ENCODE measurements at regions not wholly inside any gene's neighbourhood (a gene's known extent, or its start where the extent isn't known, plus 50 kb on each side); places are given as distances from the start of the nearest gene placed in this dataset.

- Histone ChIP-seq H3K27me3 (no peaks in the 10 kb centered on the region), H3K4me1 (no peaks in the 10 kb centered on the region), H3K4me3 (no peak overlapping the region), H3K9me3 (no peaks in the 10 kb centered on the region), H3K36me3 (no peaks in the 10 kb centered on the region), H3K27ac (no peak overlapping the region)
- intact Hi-C loops (cut with DNase I): no loop called here
- no peak for TF ChIP-seq CTCF (IDR thresholded peaks at IDR 0.05)
- ATAC-seq (no peak), DNase-seq (no peak)
Measured at GRCh38 chr4:157722146-157722545, 450.7 kb downstream of the GASK1B start.

- no peak for TF ChIP-seq CTCF (IDR thresholded peaks at IDR 0.05)
- ATAC-seq (no peak), DNase-seq (no peak)
- Histone ChIP-seq H3K4me3 (no peak overlapping the region), H3K27ac (no peak overlapping the region), H3K4me1 (no peaks in the 10 kb centered on the region), H3K36me3 (no peaks in the 10 kb centered on the region), H3K27me3 (no peaks in the 10 kb centered on the region), H3K9me3 (no peaks in the 10 kb centered on the region)
- intact Hi-C loops (cut with DNase I): no loop called here
- 30 to 36% methylated on average over 4 of the region's 4 CpGs for WGBS, 2 donors
Measured at GRCh38 chr4:157713342-157713741, 459.5 kb downstream of the GASK1B start.

- H3K27ac ChIP-seq: no peak overlapping the region
Measured at GRCh38 chr4:157706155-157706554, 466.7 kb downstream of the GASK1B start.

GRCh38 chr4:157702831-157703230, 470.0 kb downstream of the GASK1B start:
- DNase-seq (no peak), ATAC-seq (no peak)
- no peak overlapping the region for H3K4me3 ChIP-seq
- H3K27me3 ChIP-seq: no peaks in the 10 kb centered on the region
- H3K4me1 ChIP-seq: peaks cover 0 to 25% (median 12%) of the 10 kb centered on the region in 9 donors
- no peaks in the 10 kb centered on the region for H3K36me3 ChIP-seq
- intact Hi-C loops (cut with DNase I): no loop called here
- TF ChIP-seq CTCF (IDR thresholded peaks at IDR 0.05): no peak
- WGBS, 2 donors: 95 to 99% methylated on average over 3 of the region's 3 CpGs
- peaks cover 0 to 9% (median 0%) of the 10 kb centered on the region in 11 donors for H3K9me3 ChIP-seq
- H3K27ac ChIP-seq: peak overlapping the region in 1 of 10 donors; percentile 51

More at GRCh38 chr4:157706155-157706554, 466.7 kb downstream of the GASK1B start:
- no peak for ATAC-seq
- no peaks in the 10 kb centered on the region for H3K36me3 ChIP-seq
- DNase-seq: no peak
- H3K9me3 ChIP-seq: peaks cover 0 to 9% (median 0%) of the 10 kb centered on the region in 11 donors
- no peak for TF ChIP-seq CTCF (IDR thresholded peaks at IDR 0.05)
- H3K27me3 ChIP-seq: no peaks in the 10 kb centered on the region
- H3K4me3 ChIP-seq: no peak overlapping the region
- WGBS, 2 donors: 60 to 75% methylated on average over 2 of the region's 2 CpGs
- H3K4me1 ChIP-seq: peaks cover 0 to 15% (median 6%) of the 10 kb centered on the region in 9 donors
- intact Hi-C loops (cut with DNase I): no loop called here

- Histone ChIP-seq H3K27ac (peak overlapping the region in 4 of 10 donors; percentile 28 to 51 (median 35)), H3K4me3 (no peak overlapping the region), H3K27me3 (no peaks in the 10 kb centered on the region), H3K9me3 (peaks cover 0 to 7% (median 0%) of the 10 kb centered on the region in 11 donors), H3K36me3 (no peaks in the 10 kb centered on the region), H3K4me1 (peaks cover 0 to 25% (median 12%) of the 10 kb centered on the region in 9 donors)
- no peak for TF ChIP-seq CTCF (IDR thresholded peaks at IDR 0.05)
- peak in 2 of 8 donors; percentile 51 to 79 for ATAC-seq
- 28 to 47% methylated on average over 3 of the region's 3 CpGs for WGBS, 2 donors
- intact Hi-C loops (cut with DNase I): no loop called here
- no peak for DNase-seq
Measured at GRCh38 chr4:157701695-157701994, 471.2 kb downstream of the GASK1B start.
